Psoas muscle (tissue), 7 donors: ENCODE measurements at regions not wholly inside any gene's neighbourhood (a gene's known extent, or its start where the extent isn't known, plus 50 kb on each side); places are given as distances from the start of the nearest gene placed in this dataset.

Source experiments
- ATAC-seq, 4 donors: fragments of 200-7000 bp; cut with Tn5 transposase; one replicate each; pipeline ENCODE4 v1.9.1; 2020; ENCODE audit warnings: moderate library complexity in 3 of 4, mild to moderate bottlenecking in 2 of 4
- DNase-seq, 2 donors: peaks; one replicate each; pipeline ENCODE4 v3.0.0-alpha.2; 2020
- H3K27ac ChIP-seq: fragments of 200-600 bp; one replicate; pipeline ENCODE4 v1.8.0; 2022
- H3K27me3 ChIP-seq, 3 donors: fragments of 200-600 bp in 1 of 3; one replicate each; pipeline versions ENCODE4 v1.6.1 to v1.8.0; 2013 to 2022; ENCODE audit warnings: low read length in 2 of 3, mild to moderate bottlenecking in 2 of 3, moderate library complexity in 1 of 3; ENCODE audit not compliant: insufficient read depth in 3 of 3
- H3K36me3 ChIP-seq, 2 donors: fragments of 200-600 bp in 1 of 2; one replicate each; pipeline versions ENCODE4 v1.6.1 to v1.8.0; 2013 to 2022; ENCODE audit warnings: low read depth in 1 of 2, mild to moderate bottlenecking in 1 of 2, moderate library complexity in 1 of 2; ENCODE audit not compliant: insufficient read depth in 1 of 2
- H3K4me1 ChIP-seq: fragments of 200-600 bp; one replicate; pipeline ENCODE4 v1.8.0; 2022
- H3K4me3 ChIP-seq: fragments of 200-600 bp; one replicate; pipeline ENCODE4 v1.8.0; 2022; ENCODE audit warnings: mild to moderate bottlenecking
- H3K9me3 ChIP-seq: fragments of 200-600 bp; one replicate; pipeline ENCODE4 v1.8.0; 2022
- WGBS, 3 donors: extraction: QIAGEN DNeasy Blood & Tissue Kit; methylation state at CpG; one replicate each; pipeline versions ENCODE4 v1.1.6 to v1.1.7; 2013; 5-methylcytosine and 5-hydroxymethylcytosine counted together
- intact Hi-C, 2 donors: fragments of 100-400 bp; cut with DNase I; formaldehyde crosslinking; loops; one replicate each; pipeline versions ENCODE4 v1.11.0 to v1.14.2; 2022
- TF ChIP-seq, protein P1 (sequence below): fragments of 200-600 bp; IDR thresholded peaks from one replicate; pipeline ENCODE4 v1.8.0; 2022; ENCODE audit warnings: antibody characterized with exemption
- donor health status: healthy with polysubstance abuse.
- donor health status: DM: no; HTN: no; CAD: no; lungs with moderate emphysema.
- donor health status: Bipolar disorder and iron deficiency.
- donor health status: healthy.
- donor health status: DM: yes; HTN: yes; CAD: no.
- donor health status: DM: no; HTN: no; CAD: no.
- donor health status: DM: yes; HTN: yes; CAD: no.

DNA sequence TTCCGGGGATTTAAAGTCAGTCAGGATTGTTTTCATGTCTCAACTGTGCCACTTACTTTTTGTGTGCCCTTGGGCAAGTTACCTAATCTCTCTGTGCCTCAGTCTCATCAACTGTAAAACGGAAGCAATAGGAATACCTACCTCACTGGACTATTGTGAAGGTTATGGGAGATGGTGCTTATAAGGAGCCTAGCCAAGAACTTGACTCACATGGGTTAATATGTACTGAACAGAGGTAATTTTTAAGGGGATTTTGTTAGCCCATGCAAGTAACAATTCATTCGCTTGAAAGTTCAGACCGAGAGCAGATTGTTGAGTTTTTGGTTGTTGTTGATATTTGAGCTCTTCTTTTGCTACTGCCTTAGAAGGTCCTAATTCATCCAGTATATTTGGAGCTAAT, 202.9 kb downstream of the ZNF365 start:
- ATAC-seq (no peak), DNase-seq (no peak)
- Histone ChIP-seq H3K27ac (no peak overlapping the region), H3K4me3 (no peak overlapping the region), H3K4me1 (no peaks in the 10 kb centered on the region), H3K36me3 (no peaks in the 10 kb centered on the region), H3K9me3 (no peaks in the 10 kb centered on the region), H3K27me3 (peaks cover 0 to 2% (median 0%) of the 10 kb centered on the region in 3 donors)
- intact Hi-C loops, result no loop called here
- TF ChIP-seq, protein P1, sequence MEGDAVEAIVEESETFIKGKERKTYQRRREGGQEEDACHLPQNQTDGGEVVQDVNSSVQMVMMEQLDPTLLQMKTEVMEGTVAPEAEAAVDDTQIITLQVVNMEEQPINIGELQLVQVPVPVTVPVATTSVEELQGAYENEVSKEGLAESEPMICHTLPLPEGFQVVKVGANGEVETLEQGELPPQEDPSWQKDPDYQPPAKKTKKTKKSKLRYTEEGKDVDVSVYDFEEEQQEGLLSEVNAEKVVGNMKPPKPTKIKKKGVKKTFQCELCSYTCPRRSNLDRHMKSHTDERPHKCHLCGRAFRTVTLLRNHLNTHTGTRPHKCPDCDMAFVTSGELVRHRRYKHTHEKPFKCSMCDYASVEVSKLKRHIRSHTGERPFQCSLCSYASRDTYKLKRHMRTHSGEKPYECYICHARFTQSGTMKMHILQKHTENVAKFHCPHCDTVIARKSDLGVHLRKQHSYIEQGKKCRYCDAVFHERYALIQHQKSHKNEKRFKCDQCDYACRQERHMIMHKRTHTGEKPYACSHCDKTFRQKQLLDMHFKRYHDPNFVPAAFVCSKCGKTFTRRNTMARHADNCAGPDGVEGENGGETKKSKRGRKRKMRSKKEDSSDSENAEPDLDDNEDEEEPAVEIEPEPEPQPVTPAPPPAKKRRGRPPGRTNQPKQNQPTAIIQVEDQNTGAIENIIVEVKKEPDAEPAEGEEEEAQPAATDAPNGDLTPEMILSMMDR, result no peak
- WGBS, 3 donors, result 62 to 90% (median 80%) methylated on average over 4 of the region's 4 CpGs

DNA sequence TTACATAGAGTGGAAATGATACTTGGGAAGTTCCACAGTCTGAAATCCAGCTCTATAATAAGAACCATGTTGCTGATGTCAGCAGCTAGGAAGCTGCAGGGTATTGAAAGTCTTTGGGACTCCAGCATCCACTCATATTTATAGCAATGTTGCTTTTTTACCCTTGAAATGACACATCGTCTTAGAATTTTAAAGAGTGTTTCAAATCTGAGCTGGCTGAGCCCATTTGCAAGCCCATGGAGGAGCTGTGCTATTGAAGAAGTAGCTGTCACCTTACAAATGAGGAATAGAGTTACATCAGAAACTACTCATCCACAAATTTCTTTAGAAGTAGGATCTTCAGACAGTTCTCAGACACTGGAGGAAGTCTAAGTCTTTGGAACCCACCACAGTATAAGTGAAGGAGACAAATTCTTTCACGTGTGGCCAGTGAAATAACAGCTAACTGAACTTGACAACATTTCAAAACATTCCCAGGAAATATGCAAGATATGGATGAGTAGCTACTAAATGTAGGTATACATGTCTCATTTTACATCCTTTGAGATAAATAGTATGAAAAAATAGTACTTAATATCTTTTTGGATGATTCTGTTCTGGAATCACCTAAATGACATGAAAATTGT, 203.6 kb downstream of the ZNF365 start:
- no peak overlapping the region for H3K27ac ChIP-seq
- no peaks in the 10 kb centered on the region for H3K4me1 ChIP-seq
- ATAC-seq (no peak), DNase-seq (no peak)
- H3K27me3 ChIP-seq, result peaks cover 0 to 2% (median 0%) of the 10 kb centered on the region in 3 donors
- TF ChIP-seq, protein P1, result no peak
- H3K4me3 ChIP-seq, result no peak overlapping the region
- H3K9me3 ChIP-seq, result no peaks in the 10 kb centered on the region
- 46 to 54% (median 52%) methylated on average over 2 of the region's 2 CpGs for WGBS, 3 donors
- H3K36me3 ChIP-seq, result no peaks in the 10 kb centered on the region
- intact Hi-C loops, result no loop called here

DNA sequence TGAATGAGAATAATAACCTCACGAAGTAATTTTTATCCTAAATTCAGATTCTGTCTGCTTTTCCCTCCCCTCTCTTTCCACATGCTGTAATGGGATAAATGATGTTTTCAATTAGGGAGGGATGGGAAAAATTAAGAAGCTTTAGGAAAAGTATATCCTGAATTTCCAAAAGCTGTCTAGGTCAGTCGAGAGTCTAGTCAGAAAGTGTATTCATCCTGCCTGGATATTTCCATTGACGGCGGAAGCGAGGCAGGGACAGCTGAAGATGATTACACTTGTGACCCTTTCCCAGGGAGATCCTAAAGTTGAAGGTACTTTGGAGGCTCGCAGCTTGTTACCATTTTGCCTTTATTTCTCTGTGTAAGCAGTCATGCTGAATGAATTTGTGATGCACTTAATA, 204.1 kb downstream of the ZNF365 start:
- Histone ChIP-seq H3K36me3 (no peaks in the 10 kb centered on the region), H3K9me3 (no peaks in the 10 kb centered on the region), H3K27me3 (peaks cover 0 to 2% (median 0%) of the 10 kb centered on the region in 3 donors), H3K27ac (no peak overlapping the region), H3K4me1 (no peaks in the 10 kb centered on the region), H3K4me3 (no peak overlapping the region)
- ATAC-seq (no peak), DNase-seq (no peak)
- 79 to 90% (median 87%) methylated on average over 6 of the region's 6 CpGs for WGBS, 3 donors
- TF ChIP-seq, protein P1, result no peak
- intact Hi-C loops, result no loop called here

DNA sequence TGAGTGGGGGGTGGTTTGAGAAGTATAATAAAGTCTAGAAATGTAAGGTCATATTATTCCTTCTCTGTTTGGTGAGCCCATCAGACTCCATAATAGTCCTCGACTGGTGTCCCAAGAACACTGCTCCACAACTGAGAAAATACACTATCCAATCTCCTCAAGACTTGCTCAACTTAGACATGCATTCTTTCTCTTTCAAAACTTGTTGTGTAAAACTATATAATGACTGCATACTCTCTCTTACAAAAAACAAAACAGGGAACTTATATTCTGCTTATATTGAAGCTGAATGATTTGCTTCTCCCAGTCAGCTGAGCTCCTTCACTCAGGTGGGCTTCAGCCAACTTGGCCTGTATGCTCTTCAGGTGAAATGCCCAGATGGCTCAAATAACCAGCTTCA, 204.7 kb downstream of the ZNF365 start:
- WGBS, 3 donors, result 86 to 92% (median 91%) methylated on average over 1 of the region's 1 CpG
- peaks cover 0 to 2% (median 0%) of the 10 kb centered on the region in 3 donors for H3K27me3 ChIP-seq
- TF ChIP-seq, protein P1, result no peak
- ATAC-seq (no peak), DNase-seq (no peak)
- no peak overlapping the region for H3K27ac ChIP-seq
- H3K9me3 ChIP-seq, result no peaks in the 10 kb centered on the region
- H3K36me3 ChIP-seq, result no peaks in the 10 kb centered on the region
- intact Hi-C loops, result no loop called here
- H3K4me3 ChIP-seq, result no peak overlapping the region
- no peaks in the 10 kb centered on the region for H3K4me1 ChIP-seq

DNA sequence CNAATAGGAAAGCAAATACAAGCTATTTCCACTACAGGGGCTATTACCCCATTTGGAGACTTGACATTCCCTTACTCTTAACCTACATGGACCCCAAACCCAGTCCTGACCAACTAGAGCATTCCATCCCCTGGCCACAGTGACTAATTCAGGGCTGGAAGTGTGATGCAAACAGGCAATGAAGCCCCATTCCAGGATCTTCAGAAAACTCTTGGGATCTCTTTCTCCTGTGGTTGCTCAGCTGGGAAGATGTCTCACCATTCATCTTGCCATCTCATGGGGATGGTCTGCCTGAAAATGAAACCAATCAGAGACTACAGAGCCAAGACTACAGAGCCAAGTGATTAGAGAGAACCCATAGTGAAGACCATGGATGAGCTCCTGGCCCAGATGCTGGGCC, 206.2 kb downstream of the ZNF365 start:
- no peak for ATAC-seq
- no peak overlapping the region for H3K4me3 ChIP-seq
- DNase-seq, result no peak
- H3K9me3 ChIP-seq, result no peaks in the 10 kb centered on the region
- H3K27me3 ChIP-seq, result peaks cover 0 to 2% (median 0%) of the 10 kb centered on the region in 3 donors
- H3K27ac ChIP-seq, result no peak overlapping the region
- H3K36me3 ChIP-seq, result no peaks in the 10 kb centered on the region
- TF ChIP-seq, protein P1, result no peak
- intact Hi-C loops, result no loop called here
- H3K4me1 ChIP-seq, result no peaks in the 10 kb centered on the region
